Pancreas (tissue), 10 donors: ENCODE measurements at regions not wholly inside any gene's neighbourhood (a gene's known extent, or its start where the extent isn't known, plus 50 kb on each side); places are given as distances from the start of the nearest gene placed in this dataset.

Experiments
- ATAC-seq, 4 donors: fragments of 200-7000 bp; cut with Tn5 transposase; one replicate each; pipeline versions ENCODE4 v1.8.0 to v1.9.1; 2020; ENCODE audit warnings: mild to moderate bottlenecking in 4 of 4, moderate library complexity in 4 of 4
- DNase-seq, 6 donors: peaks; one replicate each; pipeline ENCODE4 v3.0.0-alpha.2; 2020
- FAIRE-seq: peaks from 2 replicates; lab custom pipeline; 2012; peaks lifted over from hg19 to GRCh38; lab: Jason Lieb, UNC
- H3K27ac ChIP-seq, 4 donors: fragments of 200-600 bp; sonication (generic); 1 replicate in 3 of 4; 2 replicates in 1 of 4; pipeline versions ENCODE4 v1.5.0 to v1.8.0; 2020
- H3K27me3 ChIP-seq, 4 donors: fragments of 200-600 bp; one replicate each; pipeline ENCODE4 v1.8.0; 2021
- H3K36me3 ChIP-seq, 3 donors: fragments of 200-600 bp; sonication (generic) in 1 of 3; one replicate each; pipeline versions ENCODE4 v1.5.0 to v1.8.0; 2020 to 2021
- H3K4me1 ChIP-seq, 3 donors: fragments of 200-600 bp; one replicate each; pipeline ENCODE4 v1.8.0; 2021
- H3K4me3 ChIP-seq, 4 donors: fragments of 200-600 bp; sonication (generic) in 2 of 4; one replicate each; pipeline versions ENCODE4 v1.5.0 to v1.8.0; 2020 to 2021
- H3K9me3 ChIP-seq, 4 donors: fragments of 200-600 bp; one replicate each; pipeline ENCODE4 v1.8.0; 2021
- WGBS, 2 donors: extraction: QIAGEN DNeasy Blood & Tissue Kit; methylation state at CpG; one replicate each; pipeline ENCODE4 v1.1.7; 2013; 5-methylcytosine and 5-hydroxymethylcytosine counted together
- intact Hi-C, 3 donors: fragments of 100-400 bp; cut with DNase I; formaldehyde crosslinking; loops; one replicate each; pipeline versions ENCODE4 v1.11.1 to v1.14.2; 2022
- TF ChIP-seq, protein P1 (sequence below), 4 donors: fragments of 200-600 bp; sonication (generic) in 3 of 4; IDR thresholded peaks; one replicate each; pipeline versions ENCODE4 v1.5.0 to v1.8.0; 2021; ENCODE audit warnings: antibody characterized with exemption in 4 of 4
- donor health status: healthy with polysubstance abuse.
- donor health status: DM: no; HTN: no; CAD: no; lungs with moderate emphysema.
- donor health status: DM: no; HTN: no; CAD: no.
- donor health status: control.
- donor health status: control.
- donor health status: Bipolar disorder and iron deficiency.
- donor health status: DM: yes; HTN: yes; CAD: no.
- donor health status: DM: no; HTN: no; CAD: no.
- donor health status: DM: no; HTN: no; CAD: no.
- donor health status: DM: yes; HTN: yes; CAD: no.

DNA sequence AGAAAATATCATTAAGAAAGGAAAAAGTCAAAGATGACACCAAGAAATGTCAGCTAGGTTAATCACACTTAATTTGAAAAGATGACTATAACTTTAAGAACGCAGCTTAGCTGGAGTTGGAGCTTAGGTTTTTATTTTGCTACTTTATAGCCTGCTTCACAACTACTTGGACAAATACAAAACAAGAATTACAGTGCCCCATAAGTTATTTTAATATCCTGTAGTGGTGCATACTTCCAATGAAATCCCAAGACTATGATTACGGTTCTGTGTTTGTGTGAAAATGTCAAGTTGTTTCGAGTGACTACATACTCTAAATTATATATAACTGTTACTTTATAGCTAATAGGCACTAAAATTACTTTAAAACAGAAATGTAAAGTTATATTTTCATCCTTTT lies 244.6 kb upstream of the MGMT start:
- ATAC-seq (no peak), DNase-seq (no peak), FAIRE-seq (no peak)
- Histone ChIP-seq H3K4me1 (no peaks in the 10 kb centered on the region), H3K36me3 (no peaks in the 10 kb centered on the region), H3K9me3 (no peaks in the 10 kb centered on the region), H3K27me3 (no peaks in the 10 kb centered on the region), H3K27ac (no peak overlapping the region), H3K4me3 (no peak overlapping the region)
- TF ChIP-seq, protein P1, sequence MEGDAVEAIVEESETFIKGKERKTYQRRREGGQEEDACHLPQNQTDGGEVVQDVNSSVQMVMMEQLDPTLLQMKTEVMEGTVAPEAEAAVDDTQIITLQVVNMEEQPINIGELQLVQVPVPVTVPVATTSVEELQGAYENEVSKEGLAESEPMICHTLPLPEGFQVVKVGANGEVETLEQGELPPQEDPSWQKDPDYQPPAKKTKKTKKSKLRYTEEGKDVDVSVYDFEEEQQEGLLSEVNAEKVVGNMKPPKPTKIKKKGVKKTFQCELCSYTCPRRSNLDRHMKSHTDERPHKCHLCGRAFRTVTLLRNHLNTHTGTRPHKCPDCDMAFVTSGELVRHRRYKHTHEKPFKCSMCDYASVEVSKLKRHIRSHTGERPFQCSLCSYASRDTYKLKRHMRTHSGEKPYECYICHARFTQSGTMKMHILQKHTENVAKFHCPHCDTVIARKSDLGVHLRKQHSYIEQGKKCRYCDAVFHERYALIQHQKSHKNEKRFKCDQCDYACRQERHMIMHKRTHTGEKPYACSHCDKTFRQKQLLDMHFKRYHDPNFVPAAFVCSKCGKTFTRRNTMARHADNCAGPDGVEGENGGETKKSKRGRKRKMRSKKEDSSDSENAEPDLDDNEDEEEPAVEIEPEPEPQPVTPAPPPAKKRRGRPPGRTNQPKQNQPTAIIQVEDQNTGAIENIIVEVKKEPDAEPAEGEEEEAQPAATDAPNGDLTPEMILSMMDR (IDR thresholded peaks at IDR 0.05): no peak
- WGBS, 2 donors: 76 to 86% methylated on average over 3 of the region's 3 CpGs
- intact Hi-C loops: no loop called here

GRCh38 chr10:129223363-129223762 lies 243.7 kb upstream of the MGMT start:
- H3K27ac ChIP-seq: no peak overlapping the region
- no peaks in the 10 kb centered on the region for H3K27me3 ChIP-seq
- no peak for FAIRE-seq
- TF ChIP-seq, protein P1 (IDR thresholded peaks at IDR 0.05): no peak
- H3K9me3 ChIP-seq: no peaks in the 10 kb centered on the region
- H3K36me3 ChIP-seq: no peaks in the 10 kb centered on the region
- no peak for DNase-seq
- no peaks in the 10 kb centered on the region for H3K4me1 ChIP-seq
- 60 to 77% methylated on average over 6 of the region's 6 CpGs for whole genome bisulfite sequencing, 2 donors
- H3K4me3 ChIP-seq: no peak overlapping the region
- no peak for ATAC-seq
- intact Hi-C loops: no loop called here

DNA sequence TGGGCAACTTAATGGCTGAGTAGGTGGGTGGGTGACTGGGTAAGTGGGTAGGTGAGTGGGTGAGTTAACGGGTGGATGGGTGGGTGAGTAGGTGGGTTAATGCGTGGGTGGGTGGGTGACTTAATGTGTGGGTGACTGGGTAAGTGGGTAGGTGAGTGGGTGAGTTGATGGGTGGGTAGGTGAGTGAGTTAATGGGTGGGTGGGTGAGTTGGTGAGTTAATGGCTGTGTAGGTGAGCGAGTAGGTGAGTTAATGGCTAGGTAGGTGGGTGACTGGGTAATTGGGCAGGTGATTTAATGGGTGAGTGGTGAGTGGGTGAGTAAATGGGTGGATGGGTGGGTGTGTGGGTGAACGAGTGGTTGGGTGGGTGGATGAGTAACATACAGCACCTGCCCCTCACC lies 243.0 kb upstream of the MGMT start:
- no peaks in the 10 kb centered on the region for H3K36me3 ChIP-seq
- no peaks in the 10 kb centered on the region for H3K27me3 ChIP-seq
- WGBS, 2 donors: 64 to 72% methylated on average over 4 of the region's 4 CpGs
- TF ChIP-seq, protein P1 (IDR thresholded peaks at IDR 0.05): no peak
- H3K9me3 ChIP-seq: no peaks in the 10 kb centered on the region
- H3K4me3 ChIP-seq: no peak overlapping the region
- no peak for DNase-seq
- H3K27ac ChIP-seq: no peak overlapping the region
- no peaks in the 10 kb centered on the region for H3K4me1 ChIP-seq
- ATAC-seq: no peak
- FAIRE-seq: no peak
- intact Hi-C loops: no loop called here

DNA sequence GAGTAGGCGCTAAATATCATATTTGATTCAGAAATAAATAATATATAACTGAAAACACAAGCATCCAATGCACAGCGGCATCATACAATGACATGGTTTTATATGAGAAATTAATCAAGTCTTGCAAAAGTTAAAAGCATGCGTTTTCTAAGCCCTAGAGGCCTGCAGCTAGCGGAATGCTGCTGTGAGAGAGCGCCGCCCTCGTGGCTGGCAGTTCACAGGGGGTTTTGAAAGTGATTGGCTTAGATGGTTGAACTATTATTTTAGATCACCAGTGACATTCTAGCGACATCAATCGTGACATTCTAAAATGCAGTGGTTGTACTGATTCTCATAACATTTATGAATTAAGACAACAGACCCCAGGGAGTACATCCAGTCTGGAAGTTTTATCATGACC lies 235.2 kb upstream of the MGMT start:
- Histone ChIP-seq H3K4me1 (no peaks in the 10 kb centered on the region), H3K9me3 (no peaks in the 10 kb centered on the region), H3K27me3 (peaks cover 0 to 6% (median 2%) of the 10 kb centered on the region in 4 donors), H3K27ac (no peak overlapping the region), H3K36me3 (no peaks in the 10 kb centered on the region), H3K4me3 (no peak overlapping the region)
- intact Hi-C loops: no loop called here
- FAIRE-seq (no peak), ATAC-seq (no peak), DNase-seq (no peak)
- TF ChIP-seq, protein P1 (IDR thresholded peaks at IDR 0.05): no peak
- 81 to 92% methylated on average over 9 of the region's 9 CpGs for WGBS, 2 donors

GRCh38 chr10:129233351-129234148 lies 233.5 kb upstream of the MGMT start:
- Histone ChIP-seq H3K27me3 (peaks cover 0 to 8% (median 4%) of the 10 kb centered on the region in 4 donors), H3K9me3 (no peaks in the 10 kb centered on the region), H3K4me3 (no peak overlapping the region), H3K27ac (no peak overlapping the region), H3K36me3 (no peaks in the 10 kb centered on the region), H3K4me1 (no peaks in the 10 kb centered on the region)
- DNase-seq (no peak), FAIRE-seq (no peak), ATAC-seq (no peak)
- WGBS, 2 donors: 76 to 81% methylated on average over 15 of the region's 15 CpGs
- TF ChIP-seq, protein P1 (IDR thresholded peaks at IDR 0.05): no peak
- intact Hi-C loops: no loop called here
